ENCODE measurements at regions not wholly inside any gene's neighbourhood (a gene's known extent, or its start where the extent isn't known, plus 50 kb on each side); places are given as distances from the start of the nearest gene placed in this dataset.

- Histone ChIP-seq H3K4me3 (no peak overlapping the region), H3K27me3 (peaks cover 0 to 20% of the 10 kb centered on the region in 2 donors), H3K9me3 (peaks cover 0 to 8% of the 10 kb centered on the region in 2 donors), H3K4me1 (no peaks in the 10 kb centered on the region), H3K27ac (no peak overlapping the region), H3K36me3 (no peaks in the 10 kb centered on the region)
- DNase-seq (ENCODE audit: low spot score in 2 of 2), result no peak
- intact Hi-C loops (cut with DNase I; ENCODE audit: low total_unique reads), result no loop called here
- no peak for TF ChIP-seq POLR2AphosphoS5 (IDR thresholded peaks at IDR 0.05)
- no peak for TF ChIP-seq POLR2A (IDR thresholded peaks at IDR 0.05)
- no peak for TF ChIP-seq CTCF (IDR thresholded peaks at IDR 0.05)
Measured at GRCh38 chrX:25198253-25198652, 182.5 kb upstream of the ARX start.

- intact Hi-C loops (cut with DNase I; ENCODE audit: low total_unique reads), result no loop called here
- DNase-seq (ENCODE audit: low spot score in 2 of 2), result no peak
- TF ChIP-seq POLR2AphosphoS5 (IDR thresholded peaks at IDR 0.05), result no peak
- no peak for TF ChIP-seq CTCF (IDR thresholded peaks at IDR 0.05)
- no peak for TF ChIP-seq POLR2A (IDR thresholded peaks at IDR 0.05)
- no peak overlapping the region for H3K27ac ChIP-seq
- H3K27me3 ChIP-seq, result peaks cover 0 to 29% of the 10 kb centered on the region in 2 donors
- no peaks in the 10 kb centered on the region for H3K36me3 ChIP-seq
- no peaks in the 10 kb centered on the region for H3K4me1 ChIP-seq
- peaks cover 0 to 8% of the 10 kb centered on the region in 2 donors for H3K9me3 ChIP-seq
- H3K4me3 ChIP-seq, result no peak overlapping the region
Measured at GRCh38 chrX:25196221-25196620, 180.5 kb upstream of the ARX start.

- TF ChIP-seq POLR2AphosphoS5 (IDR thresholded peaks at IDR 0.05) (no peak), POLR2A (IDR thresholded peaks at IDR 0.05) (no peak), CTCF (IDR thresholded peaks at IDR 0.05) (no peak)
- intact Hi-C loops (cut with DNase I; ENCODE audit: low total_unique reads), result no loop called here
- H3K4me1 ChIP-seq, result no peaks in the 10 kb centered on the region
- peaks cover 0 to 8% of the 10 kb centered on the region in 2 donors for H3K9me3 ChIP-seq
- H3K36me3 ChIP-seq, result no peaks in the 10 kb centered on the region
- no peak overlapping the region for H3K27ac ChIP-seq
- peaks cover 0 to 21% of the 10 kb centered on the region in 2 donors for H3K27me3 ChIP-seq
- H3K4me3 ChIP-seq, result no peak overlapping the region
- DNase-seq (ENCODE audit: low spot score in 2 of 2), result no peak
Measured at GRCh38 chrX:25191403-25191802, 175.6 kb upstream of the ARX start.

- no peaks in the 10 kb centered on the region for H3K9me3 ChIP-seq
- no peak overlapping the region for H3K27ac ChIP-seq
- H3K4me1 ChIP-seq, result no peaks in the 10 kb centered on the region
- intact Hi-C loops (cut with DNase I; ENCODE audit: low total_unique reads), result no loop called here
- no peak for DNase-seq (ENCODE audit: low spot score in 2 of 2)
- H3K4me3 ChIP-seq, result no peak overlapping the region
- TF ChIP-seq POLR2AphosphoS5 (IDR thresholded peaks at IDR 0.05) (no peak), POLR2A (IDR thresholded peaks at IDR 0.05) (no peak), CTCF (IDR thresholded peaks at IDR 0.05) (no peak)
- no peaks in the 10 kb centered on the region for H3K36me3 ChIP-seq
- H3K27me3 ChIP-seq, result peaks cover 0 to 38% of the 10 kb centered on the region in 2 donors
Measured at GRCh38 chrX:25181775-25182174, 166.0 kb upstream of the ARX start.

- no peak for DNase-seq (ENCODE audit: low spot score in 2 of 2)
- TF ChIP-seq POLR2A (IDR thresholded peaks at IDR 0.05) (no peak), POLR2AphosphoS5 (IDR thresholded peaks at IDR 0.05) (no peak), CTCF (IDR thresholded peaks at IDR 0.05) (no peak)
- Histone ChIP-seq H3K27ac (no peak overlapping the region), H3K36me3 (no peaks in the 10 kb centered on the region), H3K9me3 (no peaks in the 10 kb centered on the region), H3K4me1 (no peaks in the 10 kb centered on the region), H3K27me3 (peaks cover 0 to 54% of the 10 kb centered on the region in 2 donors), H3K4me3 (no peak overlapping the region)
- intact Hi-C loops (cut with DNase I; ENCODE audit: low total_unique reads), result no loop called here
Measured at GRCh38 chrX:25180242-25180641, 164.5 kb upstream of the ARX start.

Data from breast epithelium (tissue), 4 donors.